PC-9 (cell line): ENCODE measurements at regions not wholly inside any gene's neighbourhood (a gene's known extent, or its start where the extent isn't known, plus 50 kb on each side); places are given as distances from the start of the nearest gene placed in this dataset.

Source experiments
- BruUV-seq: library from RNA; stranded (reverse); fragments of 400-500 nt; replicated peaks from 2 replicates; lab custom pipeline; 2021; lab: Mats Ljungman, UMichigan
- CTCF ChIA-PET: fragments of 300-600 bp; sonication (Branson Sonifier 250); formaldehyde crosslinking; loops from one replicate; lab custom pipeline; 2022; ENCODE audit warnings: antibody characterized with exemption; lab: Charles Lee
- POLR2A ChIA-PET: fragments of 300-600 bp; sonication (Branson Sonifier 250); formaldehyde crosslinking; loops from one replicate; lab custom pipeline; 2022; ENCODE audit warnings: antibody characterized with exemption; ENCODE audit not compliant: unreplicated experiment; lab: Charles Lee
- DNase-seq, 2 experiments: peaks; one replicate each; pipeline versions ENCODE4 v3.0.0 to v3.0.0-alpha.2; 2015 to 2022; ENCODE audit warnings: mixed read lengths in 1 of 2
- H2AFZ ChIP-seq: fragments of 200-600 bp; sonication (generic); 2 replicates; pipeline ENCODE4 v1.8.1; 2017; ENCODE audit warnings: antibody characterized with exemption
- H3F3A ChIP-seq: fragments of 200-600 bp; sonication (generic); 2 replicates; pipeline ENCODE4 v1.8.1; 2017; ENCODE audit warnings: antibody characterized with exemption, mild to moderate bottlenecking, low read depth; ENCODE audit not compliant: insufficient read depth
- H3K27ac ChIP-seq: fragments of 200-600 bp; sonication (generic); 2 replicates; pipeline ENCODE4 v1.6.1; 2016; ENCODE audit warnings: mixed run types
- H3K27me3 ChIP-seq: fragments of 200-600 bp; sonication (generic); 2 replicates; pipeline ENCODE4 v1.6.1; 2016; ENCODE audit warnings: low read depth, mixed run types; ENCODE audit not compliant: insufficient read depth
- H3K36me3 ChIP-seq: fragments of 200-600 bp; sonication (generic); 2 replicates; pipeline ENCODE4 v1.6.1; 2016; ENCODE audit warnings: low read depth, mixed run types
- H3K4me1 ChIP-seq: fragments of 200-600 bp; sonication (generic); replicated peaks from 2 replicates; pipeline ENCODE4 v1.6.1; 2016; ENCODE audit warnings: mixed run types; ENCODE audit not compliant: insufficient read depth
- H3K4me2 ChIP-seq: fragments of 200-600 bp; sonication (generic); 2 replicates; pipeline ENCODE4 v1.6.1; 2017; ENCODE audit warnings: mixed run types
- H3K4me3 ChIP-seq: fragments of 200-600 bp; sonication (generic); 2 replicates; pipeline ENCODE4 v1.6.1; 2016; ENCODE audit warnings: mixed run types
- H3K79me2 ChIP-seq: fragments of 200-600 bp; sonication (generic); 2 replicates; pipeline ENCODE4 v1.6.1; 2017; ENCODE audit warnings: low read depth, mixed run types
- H3K9me2 ChIP-seq: fragments of 200-600 bp; sonication (generic); 2 replicates; pipeline ENCODE4 v1.8.1; 2017; ENCODE audit warnings: mild to moderate bottlenecking; ENCODE audit not compliant: insufficient read depth
- H3K9me3 ChIP-seq: fragments of 200-600 bp; sonication (generic); 2 replicates; pipeline ENCODE4 v1.8.1; 2016; ENCODE audit warnings: low read depth; ENCODE audit not compliant: insufficient read depth
- H4K20me1 ChIP-seq: fragments of 200-600 bp; sonication (generic); 2 replicates; pipeline ENCODE4 v1.8.1; 2017; ENCODE audit not compliant: insufficient read depth
- CTCF ChIP-seq: fragments of 200-600 bp; sonication (generic); conservative IDR thresholded peaks from 2 replicates; pipeline ENCODE4 v1.6.1; 2017; ENCODE audit warnings: mixed run types, antibody characterized with exemption, mild to moderate bottlenecking, moderate library complexity
- EZH2 ChIP-seq: fragments of 200-600 bp; sonication (generic); IDR thresholded peaks from 2 replicates; pipeline ENCODE4 v1.8.0; 2017; ENCODE audit warnings: antibody characterized with exemption, low read depth
- intact Hi-C: fragments of 100-400 bp; cut with micrococcal nuclease; formaldehyde crosslinking; loops from one replicate; pipeline ENCODE4 v1.10.0; 2022; ENCODE audit not compliant: unreplicated experiment

GRCh38 chr22:44380756-44381486, 68.2 kb upstream of the SHISAL1 start:
- CTCF ChIA-PET = no interaction called here
- no peak for TF ChIP-seq EZH2
- TF ChIP-seq CTCF = no peak

DNA sequence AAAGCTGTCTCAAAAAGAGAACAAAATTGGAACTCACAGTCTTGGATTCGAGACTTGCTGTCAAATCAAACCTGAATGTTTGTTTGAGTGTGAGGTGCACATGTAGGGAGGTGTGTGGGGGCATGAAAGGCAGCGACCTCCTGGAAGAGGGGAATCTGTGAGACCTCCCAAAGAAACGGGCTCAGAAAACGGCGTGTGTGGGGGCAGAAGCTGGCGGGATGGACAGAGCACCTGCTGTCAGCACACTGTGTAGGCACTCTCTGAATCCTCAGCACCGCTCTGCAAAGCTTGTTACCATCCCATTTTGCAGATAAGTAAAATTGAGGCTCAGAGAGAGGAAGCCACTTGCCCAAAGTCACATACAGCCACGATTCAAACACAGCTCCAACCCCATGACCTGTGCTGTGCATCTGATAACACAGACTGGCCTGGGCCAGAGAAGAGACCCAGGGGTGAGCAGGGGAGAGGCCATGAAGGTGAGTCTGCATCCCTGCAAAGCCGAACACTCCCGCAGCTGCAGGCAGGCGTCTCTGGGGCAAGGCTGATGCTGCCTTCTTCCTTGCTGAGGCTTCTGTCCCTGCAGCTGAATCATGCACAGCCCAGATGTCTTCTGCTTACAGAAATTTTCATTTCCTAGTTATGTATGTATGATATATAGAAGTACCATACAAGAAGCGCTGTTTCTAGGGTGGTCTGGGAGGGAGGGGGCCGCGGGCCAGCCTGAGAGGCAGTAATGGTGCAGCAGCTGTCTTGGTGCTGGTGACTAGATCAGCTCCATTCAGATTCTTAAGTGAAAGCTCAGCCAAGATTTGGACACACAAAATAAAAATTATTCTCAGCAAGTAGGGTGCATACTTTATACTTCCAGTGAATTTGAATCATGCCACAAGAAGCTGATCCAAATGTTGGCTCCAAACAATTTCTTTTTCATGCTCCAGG, 67.3 kb upstream of the SHISAL1 start:
- H3K27ac ChIP-seq = no peak overlapping the region
- ChIA-PET CTCF (no interaction called here), POLR2A (interaction anchor here (0.6 kb wide), 1 partner anchor 171 kb away, joined by 3 read pairs; no protein-coding TSS in a partner anchor)
- TF ChIP-seq CTCF (no peak), EZH2 (no peak)
- H3K9me2 ChIP-seq = no peaks in the 10 kb centered on the region
- H3K4me3 ChIP-seq = no peak overlapping the region
- H2AFZ ChIP-seq = no peak overlapping the region
- BruUV-seq = no TSS peak
- H3K9me3 ChIP-seq = peaks cover 4% of the 10 kb centered on the region; the same call in 1 of the 2 replicates
- no peaks in the 10 kb centered on the region for H3K79me2 ChIP-seq
- DNase-seq = no peak
- H4K20me1 ChIP-seq = no peaks in the 10 kb centered on the region
- no peaks in the 10 kb centered on the region for H3K4me1 ChIP-seq
- H3K36me3 ChIP-seq = no peaks in the 10 kb centered on the region
- no peaks in the 10 kb centered on the region for H3K27me3 ChIP-seq
- H3K4me2 ChIP-seq = no peak overlapping the region
- intact Hi-C loops = no loop called here
- H3F3A ChIP-seq = no peaks in the 10 kb centered on the region

More at GRCh38 chr22:44380756-44381486, 68.2 kb upstream of the SHISAL1 start:
- no peaks in the 10 kb centered on the region for H3K36me3 ChIP-seq
- no peak overlapping the region for H3K4me2 ChIP-seq
- H3K9me3 ChIP-seq = peaks cover 4% of the 10 kb centered on the region; the same call in 1 of the 2 replicates
- H3K9me2 ChIP-seq = no peaks in the 10 kb centered on the region
- no peaks in the 10 kb centered on the region for H4K20me1 ChIP-seq
- H3F3A ChIP-seq = no peaks in the 10 kb centered on the region
- H2AFZ ChIP-seq = no peak overlapping the region
- H3K27me3 ChIP-seq = no peaks in the 10 kb centered on the region
- POLR2A ChIA-PET = no interaction called here
- no peak overlapping the region for H3K4me3 ChIP-seq
- intact Hi-C loops = no loop called here
- H3K79me2 ChIP-seq = no peaks in the 10 kb centered on the region
- no peak for DNase-seq
- BruUV-seq = no TSS peak
- H3K4me1 ChIP-seq = no peaks in the 10 kb centered on the region
- H3K27ac ChIP-seq = no peak overlapping the region

DNA sequence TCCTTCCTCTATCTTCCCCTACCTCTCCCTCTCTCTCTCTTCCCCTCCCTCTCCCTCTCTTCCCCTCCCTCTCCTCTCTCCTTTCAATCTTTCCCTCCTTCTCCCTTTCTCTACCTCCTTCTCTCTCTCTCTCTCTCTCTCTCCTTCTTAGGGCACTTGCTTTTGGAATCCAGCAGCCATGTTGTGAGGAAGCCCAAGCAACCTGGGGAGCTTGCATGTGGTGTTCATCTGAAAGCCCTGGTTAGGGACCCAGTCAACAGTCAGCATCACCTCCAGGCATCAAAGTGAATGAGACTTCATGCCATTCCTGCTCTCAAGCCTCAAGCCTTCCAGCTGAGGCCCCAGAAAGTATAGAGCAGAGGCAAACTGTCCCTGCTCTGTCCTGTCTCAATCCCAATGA, 65.6 kb upstream of the SHISAL1 start:
- intact Hi-C loops = no loop called here
- CTCF ChIA-PET = no interaction called here
- no TSS peak for BruUV-seq

More for the DNA sequence above, 65.6 kb upstream of the SHISAL1 start:
- peaks cover 4% of the 10 kb centered on the region; the same call in 1 of the 2 replicates for H3K9me3 ChIP-seq
- H3K27me3 ChIP-seq = no peaks in the 10 kb centered on the region
- DNase-seq = no peak
- H3K9me2 ChIP-seq = no peaks in the 10 kb centered on the region
- no peaks in the 10 kb centered on the region for H4K20me1 ChIP-seq
- no peaks in the 10 kb centered on the region for H3K4me1 ChIP-seq
- no peak overlapping the region for H3K4me3 ChIP-seq
- no peak overlapping the region for H3K27ac ChIP-seq
- H2AFZ ChIP-seq = no peak overlapping the region
- POLR2A ChIA-PET = interaction anchor here (0.7 kb wide), 1 partner anchor 182 kb away, joined by 3 read pairs; no protein-coding TSS in a partner anchor
- no peaks in the 10 kb centered on the region for H3F3A ChIP-seq
- no peaks in the 10 kb centered on the region for H3K79me2 ChIP-seq
- H3K36me3 ChIP-seq = no peaks in the 10 kb centered on the region
- H3K4me2 ChIP-seq = no peak overlapping the region
- no peak for TF ChIP-seq CTCF
- TF ChIP-seq EZH2 = no peak
